Dedifferentiated amniotic fluid mesenchymal stem cell (primary cell): ENCODE measurements at regions not wholly inside any gene's neighbourhood (a gene's known extent, or its start where the extent isn't known, plus 50 kb on each side); places are given as distances from the start of the nearest gene placed in this dataset.
A peak's percentile ranks its signal among the peaks of the same experiment; 100 is the strongest.

Experiments
- DNase-seq: peaks from one replicate; pipeline ENCODE4 v3.0.0-alpha.2; 2016; ENCODE audit errors: extremely low spot score

GRCh38 chr3:43979645-43980044 is 262.0 kb upstream of the TOPAZ1 start:
- no peak for DNase-seq

GRCh38 chr3:43994657-43995546 is 246.8 kb upstream of the TOPAZ1 start:
- no peak for DNase-seq

GRCh38 chr3:43995547-43996378 is 245.9 kb upstream of the TOPAZ1 start:
- no peak for DNase-seq

DNA sequence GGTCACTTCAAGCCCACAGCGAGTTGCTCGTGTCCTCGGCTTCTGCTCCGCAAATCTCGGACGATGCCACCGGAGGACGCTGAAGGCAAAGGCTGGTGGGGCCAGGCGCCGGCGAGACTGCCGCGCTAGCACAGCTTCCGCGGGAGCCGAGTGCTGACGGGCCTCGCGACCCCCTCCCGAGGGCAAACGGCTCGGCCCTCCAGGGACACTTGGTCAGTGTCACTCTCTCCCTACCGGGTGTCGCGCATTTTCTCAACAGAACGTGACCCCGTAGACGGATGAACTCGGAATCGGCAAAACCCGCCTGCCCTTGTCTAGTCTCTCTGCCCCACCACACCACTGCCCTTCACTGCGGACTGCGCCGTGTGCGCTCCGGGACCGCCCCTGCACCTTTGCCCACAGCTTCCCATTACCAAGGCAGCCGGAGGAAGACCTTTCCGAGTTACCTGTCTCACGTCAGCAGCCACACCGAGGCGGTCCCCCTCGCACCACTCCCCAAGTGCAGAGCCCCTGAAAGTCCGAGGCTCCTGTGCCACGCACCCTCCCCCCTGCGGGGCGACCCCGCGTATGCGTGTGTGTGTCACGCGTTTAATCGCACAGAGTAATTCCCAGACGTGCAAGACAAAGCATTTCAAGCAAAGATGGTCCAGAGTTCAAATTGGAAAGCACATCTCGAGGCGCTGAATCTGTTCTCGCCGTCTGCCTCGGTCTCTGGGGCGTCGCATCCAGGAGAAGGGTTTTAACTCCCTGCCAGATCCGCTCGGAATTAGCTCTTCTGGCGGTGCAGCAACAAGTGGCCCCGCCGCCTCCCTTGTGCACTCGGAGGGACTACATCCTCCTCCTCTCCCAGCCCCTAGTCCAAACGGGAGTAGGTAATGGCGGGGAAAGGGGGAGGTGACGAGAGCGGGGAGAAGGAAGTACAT is 245.0 kb upstream of the TOPAZ1 start:
- peak; percentile 42 for DNase-seq

GRCh38 chr3:43997316-43997715 is 244.4 kb upstream of the TOPAZ1 start:
- no peak for DNase-seq

DNA sequence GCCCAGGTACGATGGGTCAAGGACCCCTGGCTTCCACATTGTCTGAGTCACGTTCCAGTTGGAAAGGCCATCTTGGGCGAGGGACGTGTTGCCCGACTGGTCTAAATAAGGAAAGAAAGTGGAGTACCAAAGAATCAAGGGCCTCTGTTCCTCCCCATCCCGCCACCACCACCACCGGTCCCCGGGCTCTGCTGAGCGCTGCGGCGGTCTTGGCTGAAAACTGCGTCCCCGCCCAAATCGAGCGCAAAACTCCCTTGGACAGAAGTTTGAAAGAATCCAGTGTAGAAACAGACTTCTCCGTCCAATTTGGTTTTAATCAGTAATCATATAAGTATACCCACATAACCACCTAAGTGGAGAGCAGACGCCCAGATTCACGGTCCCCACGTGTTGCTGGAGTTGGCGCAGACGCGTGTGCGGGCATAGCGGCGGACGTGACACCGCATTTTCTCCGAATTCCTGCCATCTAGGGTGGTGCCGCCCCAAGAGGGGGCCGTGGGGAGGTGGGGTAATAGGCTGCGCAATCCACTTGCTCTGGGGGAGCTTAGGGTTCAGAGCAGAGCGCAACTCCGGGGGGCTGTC is 243.8 kb upstream of the TOPAZ1 start:
- no peak for DNase-seq

DNA sequence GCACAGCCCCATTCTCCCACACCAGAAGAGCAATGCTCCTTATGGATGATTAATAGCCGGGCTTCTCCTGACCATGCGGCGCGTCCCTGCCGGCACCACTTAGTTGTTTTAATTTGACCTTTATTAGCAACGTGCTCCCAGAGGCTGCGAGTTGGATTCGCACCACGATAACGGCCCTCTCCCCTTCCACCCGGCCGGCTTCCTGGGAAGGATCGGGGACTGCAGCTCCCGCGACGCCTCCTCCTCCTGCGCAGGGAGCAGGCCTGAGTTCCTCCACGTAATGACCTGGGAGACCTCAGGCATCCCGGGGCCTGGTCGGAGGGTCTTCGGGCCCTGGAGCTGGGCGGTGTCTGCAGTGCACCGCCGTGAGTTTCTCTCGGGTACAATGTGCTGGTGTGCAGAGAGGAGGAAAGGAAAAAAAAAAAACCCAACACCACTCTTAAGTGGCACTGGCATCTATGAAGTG is 243.3 kb upstream of the TOPAZ1 start:
- no peak for DNase-seq

DNA sequence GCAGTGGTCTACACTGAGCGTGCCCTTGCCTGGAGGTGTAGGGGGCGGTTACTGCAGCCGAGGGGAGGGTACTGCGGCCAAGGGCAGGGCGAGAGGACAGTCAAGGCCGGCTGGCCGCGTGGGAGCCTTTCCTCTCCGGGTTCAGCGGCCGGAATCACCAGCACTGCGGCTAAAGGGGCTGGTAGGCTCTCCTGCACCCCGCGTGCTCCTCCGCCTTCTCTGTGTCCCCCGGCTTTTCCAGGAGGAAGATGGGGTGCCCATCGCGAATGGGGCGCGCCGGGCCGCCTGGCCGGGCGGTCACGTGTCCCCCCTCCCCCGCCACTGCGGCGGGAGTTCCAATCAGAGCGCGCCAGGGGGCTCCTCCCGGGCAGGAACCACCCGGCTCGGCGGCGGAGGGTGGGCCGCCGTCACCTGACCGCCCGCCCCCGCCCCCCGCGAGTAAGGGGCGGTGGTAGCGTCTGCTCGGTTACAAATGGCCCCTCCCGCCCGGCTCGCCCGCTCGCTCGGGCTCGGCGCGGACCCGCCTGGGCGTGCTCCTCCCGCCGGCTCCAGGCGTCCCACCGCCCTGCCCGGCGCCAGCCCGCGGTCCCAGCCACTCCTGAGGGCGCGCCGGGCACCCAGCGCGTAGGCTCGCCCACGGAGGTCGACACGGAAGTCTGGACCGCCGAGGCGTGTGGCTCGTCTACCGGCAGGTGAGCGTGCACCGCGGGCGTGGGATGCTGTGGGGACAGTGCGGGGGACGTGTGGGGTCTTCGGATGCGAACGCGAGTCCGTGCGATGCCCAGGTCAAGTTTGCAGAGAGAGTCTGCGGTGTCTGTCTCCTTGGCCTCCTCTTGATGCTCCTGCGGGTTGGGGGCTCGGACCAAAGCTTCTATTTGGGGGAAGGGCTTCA is 242.6 kb upstream of the TOPAZ1 start:
- peak; percentile 32 for DNase-seq

DNA sequence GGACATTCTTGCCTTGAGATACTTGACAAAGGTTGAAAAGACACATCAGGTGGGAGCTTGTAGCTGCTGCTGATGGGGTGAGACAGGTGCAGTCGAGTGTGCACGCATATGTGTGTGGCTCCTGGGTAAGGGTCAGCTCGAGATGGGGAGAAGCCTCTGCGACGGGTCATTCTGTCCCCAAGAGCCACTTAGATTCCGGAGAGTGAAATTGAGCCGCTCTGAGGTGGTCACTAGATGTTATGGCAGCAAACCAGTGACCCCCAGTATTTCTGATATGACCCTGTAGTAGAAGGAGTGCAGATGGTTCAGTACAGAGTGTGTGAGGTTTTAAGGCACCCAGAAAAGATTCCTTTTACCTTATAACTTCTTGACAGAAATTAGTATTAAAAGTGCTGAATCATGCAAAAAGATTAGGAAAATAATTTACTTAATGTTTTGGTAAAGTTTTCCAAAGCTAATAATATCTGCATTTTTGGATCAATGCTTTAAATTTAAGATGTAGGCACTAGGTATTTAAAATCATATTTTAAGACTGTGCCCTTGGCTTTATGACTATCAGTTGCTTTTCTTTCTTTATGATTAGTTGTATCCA is 241.9 kb upstream of the TOPAZ1 start:
- DNase-seq, result no peak

DNA sequence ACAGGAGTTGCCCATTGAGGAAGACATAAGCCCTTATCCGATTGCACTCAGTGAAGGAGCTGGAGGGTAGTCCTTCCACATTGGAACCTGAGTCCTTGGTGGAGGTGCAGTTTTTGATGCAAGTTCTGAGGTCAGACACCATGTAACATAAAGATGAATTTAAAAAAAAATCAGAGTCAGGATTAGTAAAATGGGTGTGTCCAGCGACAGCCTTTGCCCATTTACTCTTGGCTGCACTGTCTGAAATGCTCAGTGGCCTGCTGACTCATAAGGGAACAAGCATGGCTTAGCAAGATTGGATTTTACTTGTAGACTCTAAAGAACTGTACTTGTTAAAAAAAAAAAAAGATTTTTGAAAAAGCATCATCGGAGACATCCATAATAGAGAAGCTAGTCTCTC is 241.1 kb upstream of the TOPAZ1 start:
- DNase-seq, result peak; percentile 59

GRCh38 chr3:44001072-44001471 is 240.6 kb upstream of the TOPAZ1 start:
- no peak for DNase-seq

DNA sequence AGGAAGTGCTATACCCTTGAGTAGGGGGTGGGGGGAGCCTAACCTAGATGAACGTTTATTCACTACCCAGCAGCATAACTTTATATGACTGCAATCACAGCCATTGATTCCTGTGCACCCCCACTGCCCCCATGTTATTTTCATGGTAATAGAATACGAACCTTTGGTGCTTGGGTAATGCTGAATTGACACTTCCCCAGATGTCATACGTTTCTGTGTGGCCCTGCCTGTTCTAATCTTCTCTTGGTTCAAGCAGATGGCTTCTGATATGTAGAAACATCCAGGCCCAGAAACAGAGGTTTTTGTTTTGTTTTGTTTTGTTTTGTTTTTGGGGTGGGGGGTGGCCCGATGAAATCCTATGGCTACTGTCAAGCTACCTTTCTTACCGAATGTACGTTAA is 237.9 kb upstream of the TOPAZ1 start:
- no peak for DNase-seq

DNA sequence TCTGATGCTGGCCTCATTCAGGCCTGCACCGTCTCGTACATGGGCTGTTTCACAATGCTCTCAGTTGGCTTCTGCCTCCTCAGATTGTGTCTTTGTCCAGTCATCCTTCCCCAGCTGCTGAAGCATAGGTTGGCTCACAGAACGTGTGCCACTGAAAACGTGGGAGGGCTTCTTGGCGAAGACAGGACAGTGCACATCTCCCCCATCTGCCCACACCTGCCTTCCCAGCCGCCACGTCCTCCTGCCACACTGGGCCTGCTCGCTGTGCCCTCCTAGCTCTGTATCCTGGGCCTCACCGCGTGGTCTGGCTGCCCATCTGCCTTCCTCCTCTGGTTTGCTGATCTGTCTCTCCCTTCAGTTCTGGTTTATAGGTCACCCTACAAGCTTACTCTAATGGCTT is 230.0 kb upstream of the TOPAZ1 start:
- DNase-seq, result no peak

- no peak for DNase-seq
These were observed 229.4 kb upstream of the TOPAZ1 start for GRCh38 chr3:44012160-44012899.

- no peak for DNase-seq
These were observed 227.7 kb upstream of the TOPAZ1 start for GRCh38 chr3:44013967-44014366.

DNA sequence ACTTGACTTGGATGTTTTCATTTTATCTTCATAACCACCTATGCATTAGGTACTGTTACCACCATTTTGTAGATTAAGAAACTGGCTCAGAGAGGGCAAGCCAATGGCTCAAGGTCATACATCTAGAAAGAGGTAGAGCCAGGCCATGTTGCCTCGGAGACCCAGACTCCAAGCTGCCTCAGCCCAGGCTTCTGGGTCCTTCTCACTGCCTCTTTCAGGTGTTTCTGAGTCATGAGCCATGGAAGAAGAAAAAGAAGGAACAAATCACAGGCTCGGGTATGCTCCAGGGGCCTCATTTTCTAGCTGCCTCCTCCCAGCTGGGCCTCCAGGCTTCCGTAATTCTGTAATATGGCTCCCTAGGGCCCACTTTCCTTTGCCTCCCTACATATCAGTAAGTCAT is 226.5 kb upstream of the TOPAZ1 start:
- DNase-seq, result no peak

GRCh38 chr3:44016818-44017217 is 224.9 kb upstream of the TOPAZ1 start:
- no peak for DNase-seq

DNA sequence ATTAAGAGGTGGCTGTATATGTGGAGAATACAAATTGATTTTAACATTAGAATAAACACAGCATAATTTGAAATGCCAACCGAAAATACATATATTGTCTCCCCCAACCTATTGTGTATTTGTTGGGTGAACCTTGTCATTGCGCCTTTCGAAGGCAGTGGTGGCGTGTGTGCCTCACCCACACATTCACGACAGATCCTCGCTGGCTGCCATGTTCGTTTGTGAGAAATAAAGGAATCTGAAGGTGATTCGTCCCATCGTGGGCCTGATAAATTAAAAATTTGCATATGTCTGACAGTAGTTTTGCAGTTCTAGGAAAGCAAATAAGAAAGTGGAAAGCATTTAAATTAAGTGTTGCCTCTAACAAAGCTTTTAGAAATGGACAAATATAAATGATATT is 222.8 kb upstream of the TOPAZ1 start:
- no peak for DNase-seq

DNA sequence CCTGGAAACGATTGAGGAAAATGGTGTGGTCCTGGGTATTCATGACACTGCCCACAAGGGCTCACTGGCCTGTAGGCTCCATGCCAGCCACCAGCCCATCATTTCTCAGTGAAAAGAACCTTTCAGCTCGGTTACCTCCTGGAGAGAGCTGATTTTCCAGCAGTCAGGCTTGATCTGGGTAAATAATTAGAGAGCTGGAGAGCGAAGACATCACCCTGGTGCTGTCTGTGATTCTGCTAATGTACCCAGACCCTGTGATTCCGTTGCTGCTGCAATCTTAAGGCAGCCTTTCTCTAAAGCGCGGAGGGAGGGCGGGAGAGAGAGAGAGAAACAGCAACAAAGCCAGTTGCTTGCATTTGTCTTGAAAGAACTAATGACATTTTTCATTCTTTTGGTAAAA is 221.9 kb upstream of the TOPAZ1 start:
- DNase-seq, result no peak
